NCI-H82 (cell line): ENCODE measurements at regions not wholly inside any gene's neighbourhood (a gene's known extent, or its start where the extent isn't known, plus 50 kb on each side); places are given as distances from the start of the nearest gene placed in this dataset.

Experiments
- DNase-seq: peaks from one replicate; lab custom pipeline; 2025; lab: John Stamatoyannopoulos, UW

DNA sequence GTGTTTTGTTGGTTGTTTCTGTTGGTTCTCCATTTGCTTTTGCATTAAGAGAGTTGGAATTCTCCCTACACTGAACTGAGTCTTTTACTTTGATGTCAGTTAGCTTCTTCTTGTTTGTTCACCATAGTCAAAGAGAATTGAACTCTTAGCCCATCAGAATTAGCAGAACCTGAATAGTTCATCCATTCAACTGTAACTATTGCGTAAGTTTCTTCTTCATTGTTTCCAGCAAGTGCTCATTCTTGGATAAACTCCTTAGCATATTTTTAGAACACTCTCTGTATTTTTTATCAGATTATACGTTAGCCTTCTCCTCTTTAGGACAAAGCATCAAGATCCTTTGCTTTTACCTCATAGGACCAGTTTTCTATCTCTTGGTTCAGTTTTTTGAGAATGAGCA, 128.4 kb upstream of the RAB11FIP2 start:
- DNase-seq: no peak

DNA sequence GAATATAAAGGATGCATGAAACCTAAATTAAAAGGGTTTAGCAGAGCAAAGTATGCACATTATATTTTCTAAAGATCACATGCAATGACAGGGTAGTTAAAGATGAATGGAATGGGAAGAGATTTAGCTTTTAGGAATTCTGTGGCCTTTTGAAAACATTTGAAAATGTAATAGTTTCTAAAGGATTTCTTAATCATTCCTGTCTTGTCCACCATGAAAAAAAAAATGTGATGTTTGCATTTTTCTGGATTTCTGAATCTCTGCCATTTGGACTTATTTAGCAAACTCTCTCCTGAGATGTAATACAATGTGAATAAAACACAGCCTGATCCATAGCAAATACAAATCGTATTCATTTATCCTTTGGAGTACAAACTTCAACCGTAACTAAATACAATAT, 126.6 kb upstream of the RAB11FIP2 start:
- no peak for DNase-seq

DNA sequence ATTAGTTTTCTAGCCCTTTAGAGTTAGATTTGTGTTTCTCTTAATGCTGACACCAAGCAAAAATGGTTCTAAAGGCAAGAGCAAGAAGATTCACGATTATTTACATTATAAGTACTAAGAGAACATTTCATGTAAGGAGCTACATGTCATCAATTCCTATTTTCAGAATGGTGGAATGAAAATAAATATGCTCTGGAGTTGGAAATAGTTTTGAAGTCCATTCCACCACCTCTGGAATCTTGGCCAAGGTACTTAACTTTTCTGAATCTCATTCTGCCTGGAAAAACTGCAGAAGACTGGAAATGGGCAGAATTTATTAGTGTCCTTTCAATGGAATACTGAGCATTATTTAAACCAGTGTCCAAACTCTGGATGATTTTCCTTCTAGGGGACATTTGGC, 125.1 kb upstream of the RAB11FIP2 start:
- no peak for DNase-seq

DNA sequence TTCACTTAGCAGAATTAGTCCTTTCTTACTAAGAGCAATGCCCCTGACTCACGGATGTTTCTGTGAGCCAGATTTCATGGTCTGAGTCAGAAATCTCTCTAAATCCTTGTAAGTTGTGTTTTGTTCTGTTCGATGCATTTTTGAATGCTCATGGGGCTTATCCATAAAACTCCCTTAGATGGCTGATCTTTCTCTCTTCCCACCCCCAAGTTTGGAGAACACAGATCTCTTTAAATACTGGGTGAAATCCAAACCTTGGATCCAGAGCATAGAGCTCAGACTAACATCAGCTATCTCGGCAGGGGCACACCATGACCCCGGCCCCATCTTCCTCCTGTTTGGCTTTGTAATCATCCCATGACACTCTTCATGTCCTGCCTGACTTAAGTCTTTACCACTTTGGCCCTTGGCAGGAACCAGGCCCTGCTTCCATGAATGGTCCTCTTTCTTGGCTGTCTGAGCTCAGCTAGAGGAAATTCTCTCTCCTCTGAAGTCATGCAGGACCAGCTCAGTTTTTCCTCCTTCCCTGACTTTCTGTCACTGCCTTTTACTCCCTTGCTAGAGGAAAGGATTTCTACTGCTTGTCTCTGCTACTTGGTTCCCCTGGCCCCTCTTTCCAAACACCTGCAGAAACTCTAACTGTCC, 120.4 kb upstream of the RAB11FIP2 start:
- no peak for DNase-seq

DNA sequence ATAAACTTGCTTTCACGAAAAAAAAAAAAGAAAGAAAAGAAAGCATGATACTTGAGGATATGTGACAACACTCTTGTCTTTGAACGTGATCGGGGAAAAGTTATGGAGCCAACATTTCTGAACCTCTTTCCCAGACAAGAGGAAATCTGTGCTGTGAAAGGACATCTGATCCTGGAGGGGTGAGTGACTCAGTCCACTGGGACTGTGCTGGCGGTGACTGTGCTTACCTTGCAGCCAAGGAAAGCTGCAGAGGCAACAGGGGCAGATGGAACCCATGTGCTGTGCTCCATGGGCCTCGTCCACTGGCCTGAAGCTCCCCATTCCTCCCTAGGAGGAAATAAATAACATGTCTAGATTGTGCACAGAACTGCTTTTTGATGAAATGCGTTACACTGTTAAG, 116.5 kb upstream of the RAB11FIP2 start:
- no peak for DNase-seq

DNA sequence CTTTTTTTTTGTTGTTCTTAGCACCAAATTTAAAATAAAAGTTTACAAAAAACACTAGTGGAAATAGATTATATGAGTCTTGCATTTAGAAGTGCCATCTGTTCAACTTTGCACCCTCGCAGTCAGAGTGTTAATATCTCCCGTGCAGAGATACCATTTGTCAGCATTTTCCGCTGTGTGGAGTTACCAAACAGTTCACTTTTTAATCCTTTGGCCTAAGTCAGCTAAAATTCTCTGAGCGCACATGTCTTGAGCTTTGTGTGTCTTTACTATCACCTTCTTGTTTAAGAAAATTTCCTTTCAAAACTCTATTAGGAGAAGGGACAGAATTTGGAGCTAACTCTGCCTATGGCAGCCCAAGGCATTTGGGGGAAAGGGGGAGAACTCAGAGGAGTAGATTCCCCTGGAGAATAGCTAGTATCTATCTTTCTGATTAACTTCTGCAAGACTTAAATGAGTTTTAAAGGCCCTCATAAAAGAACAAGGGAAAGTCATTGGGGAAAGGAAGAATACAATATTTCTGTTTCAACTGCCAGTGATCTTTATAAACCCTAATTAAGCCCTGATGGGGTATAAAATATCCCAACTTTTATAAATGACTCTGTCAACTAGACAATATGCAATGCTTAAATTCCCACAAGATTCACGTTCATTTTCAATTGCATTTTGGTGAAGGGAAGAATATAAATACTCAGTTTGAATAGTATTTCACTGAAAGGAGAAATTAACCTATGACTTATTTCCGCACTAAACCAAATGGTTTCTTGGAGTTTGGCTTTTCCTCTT, 114.9 kb upstream of the RAB11FIP2 start:
- DNase-seq: no peak

DNA sequence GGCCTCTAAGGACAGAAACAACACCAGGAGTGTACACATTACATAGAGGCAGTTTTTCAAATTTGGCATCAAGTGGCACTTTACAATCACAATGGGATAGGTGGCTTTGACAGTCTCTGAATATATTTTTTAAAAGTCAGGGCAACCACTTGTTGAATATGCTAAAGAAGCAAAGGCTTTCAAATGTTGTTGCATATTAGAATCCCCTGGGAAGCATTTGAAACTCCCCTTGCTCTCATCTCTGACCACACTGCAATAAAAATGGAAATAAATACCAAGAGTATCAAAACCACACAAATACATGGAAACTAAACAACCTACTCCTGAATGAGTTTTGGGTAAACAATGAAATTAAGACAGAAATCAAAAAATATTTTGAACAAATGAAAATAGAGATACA, 106.5 kb upstream of the RAB11FIP2 start:
- DNase-seq: no peak

DNA sequence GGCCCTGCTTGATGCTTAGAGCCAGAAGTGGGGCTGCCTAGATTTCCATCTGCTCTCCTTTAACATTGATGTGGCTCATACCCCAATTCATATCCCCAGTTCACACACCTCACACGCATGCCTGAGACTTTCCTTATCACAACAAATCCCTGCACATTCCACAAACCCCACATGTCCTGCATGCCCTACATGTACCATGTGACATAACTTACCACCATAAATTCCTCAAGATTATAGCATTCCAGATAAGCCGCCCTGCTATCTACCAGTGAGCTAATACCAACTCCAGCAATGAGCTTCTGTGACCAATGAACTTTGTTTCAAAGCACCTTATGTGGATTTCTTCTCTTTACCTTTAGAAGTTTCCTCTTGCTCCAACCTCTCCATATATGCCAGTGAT, 104.7 kb upstream of the RAB11FIP2 start:
- no peak for DNase-seq

DNA sequence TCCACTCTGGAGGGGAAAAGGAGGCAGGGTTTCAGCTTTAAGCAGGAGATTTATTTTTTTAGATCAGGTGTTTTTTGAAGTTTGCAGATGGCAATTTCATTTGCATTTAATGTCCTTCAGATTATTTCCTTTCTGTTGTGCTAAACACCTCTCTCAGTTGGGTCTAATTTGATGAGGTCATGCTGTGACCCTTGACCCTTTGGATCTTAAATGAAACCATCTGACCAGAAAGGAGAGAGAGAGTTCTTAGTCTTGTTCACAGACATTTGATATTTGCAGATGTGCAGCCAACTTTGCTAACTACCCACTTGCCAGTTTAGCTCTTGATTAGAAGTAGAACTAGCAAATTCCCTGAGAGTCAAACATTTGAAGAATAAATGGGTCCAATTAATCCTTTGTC, 101.5 kb upstream of the RAB11FIP2 start:
- no peak for DNase-seq

DNA sequence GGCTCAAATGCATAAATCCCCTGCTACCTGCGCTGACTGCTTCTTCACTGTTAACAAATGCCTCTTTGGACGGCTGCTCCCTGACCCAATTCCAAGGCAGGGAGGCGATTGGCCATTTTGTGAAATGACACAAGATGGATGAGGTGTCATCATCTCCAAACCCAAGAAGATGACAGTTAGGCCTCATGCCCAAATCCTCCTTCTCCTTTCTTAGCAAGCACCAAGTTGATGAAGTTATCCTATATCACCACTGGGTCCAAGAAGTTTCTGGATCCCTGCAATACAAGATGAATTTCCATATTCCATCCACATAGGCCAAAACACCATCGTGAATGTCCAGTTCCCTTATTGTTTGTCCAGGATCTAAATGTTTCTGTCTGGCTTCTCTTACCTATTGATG, 98.5 kb upstream of the RAB11FIP2 start:
- no peak for DNase-seq

DNA sequence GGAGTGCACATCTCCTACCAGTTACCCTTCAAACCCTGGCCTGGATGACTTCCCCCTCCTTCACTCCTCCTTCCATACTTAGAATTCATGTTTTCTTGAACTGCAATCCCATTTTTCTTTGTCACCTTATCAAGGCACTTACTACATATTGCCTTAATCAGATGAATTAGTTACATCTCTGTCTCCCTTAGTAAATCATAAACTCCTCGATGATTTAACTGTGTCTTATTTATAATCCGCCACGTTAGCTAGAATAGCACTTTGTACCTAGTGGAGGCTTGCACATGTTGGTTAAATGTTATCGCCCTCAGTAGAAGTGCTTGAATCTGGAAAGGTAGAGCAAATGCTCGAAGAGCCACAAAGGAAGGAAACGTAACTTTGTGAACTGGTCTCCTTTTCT, 94.7 kb upstream of the RAB11FIP2 start:
- DNase-seq: no peak

DNA sequence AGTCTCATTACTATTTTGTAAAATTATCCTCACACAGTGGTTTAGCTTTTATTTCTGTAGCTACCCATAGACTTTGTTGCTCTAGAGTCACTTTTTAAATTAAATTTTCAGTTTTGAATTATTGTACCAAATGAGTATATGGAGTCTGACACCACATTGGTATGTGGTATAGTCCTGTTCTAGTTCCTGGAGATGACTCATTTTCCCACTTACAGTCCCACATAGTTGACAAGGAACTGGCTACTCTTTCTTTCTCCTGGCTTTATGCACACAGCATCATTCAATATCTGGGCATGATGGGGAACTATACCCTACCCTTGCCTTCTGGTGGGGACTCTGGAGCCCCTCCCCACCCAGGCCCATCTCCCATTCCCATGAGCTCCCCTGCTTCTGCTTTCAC, 92.6 kb upstream of the RAB11FIP2 start:
- no peak for DNase-seq

DNA sequence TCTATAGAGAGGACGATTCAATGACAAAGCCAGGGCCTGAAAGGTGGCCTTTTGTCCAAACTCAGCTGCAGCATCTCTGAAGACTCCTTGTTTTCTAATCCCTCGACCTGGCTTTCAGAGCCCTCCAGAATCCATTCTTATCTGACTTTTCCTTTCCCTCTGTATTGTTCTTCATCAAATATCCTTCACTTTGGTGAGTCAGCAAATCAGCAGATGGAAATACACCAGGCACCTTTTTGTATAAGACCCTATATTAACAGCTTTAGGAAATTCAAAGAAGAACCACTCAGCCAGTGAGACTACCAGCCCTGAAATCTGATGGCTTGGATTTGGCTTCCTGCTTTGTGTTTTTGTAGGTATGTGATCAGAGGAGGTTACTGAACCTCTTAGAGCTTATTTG, 81.9 kb upstream of the RAB11FIP2 start:
- no peak for DNase-seq

DNA sequence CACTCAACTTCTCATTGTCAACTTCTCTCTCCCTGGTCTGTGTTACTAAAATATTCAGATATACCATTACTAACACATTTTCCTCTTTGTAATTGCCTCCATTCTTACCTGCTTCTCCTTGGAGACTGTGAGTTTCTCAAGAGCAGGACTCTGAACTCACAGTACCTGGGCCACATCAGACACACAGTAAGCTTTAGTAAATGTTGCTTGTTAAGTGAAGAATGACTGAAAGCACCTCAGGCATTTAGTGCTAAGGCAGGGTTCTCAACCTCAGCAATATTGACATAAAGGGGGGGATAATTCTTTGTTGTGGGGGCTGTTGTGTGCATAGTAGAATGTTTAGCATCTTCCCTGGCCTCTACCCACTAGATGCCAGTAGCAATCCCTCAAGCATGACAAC, 72.0 kb upstream of the RAB11FIP2 start:
- DNase-seq: no peak

DNA sequence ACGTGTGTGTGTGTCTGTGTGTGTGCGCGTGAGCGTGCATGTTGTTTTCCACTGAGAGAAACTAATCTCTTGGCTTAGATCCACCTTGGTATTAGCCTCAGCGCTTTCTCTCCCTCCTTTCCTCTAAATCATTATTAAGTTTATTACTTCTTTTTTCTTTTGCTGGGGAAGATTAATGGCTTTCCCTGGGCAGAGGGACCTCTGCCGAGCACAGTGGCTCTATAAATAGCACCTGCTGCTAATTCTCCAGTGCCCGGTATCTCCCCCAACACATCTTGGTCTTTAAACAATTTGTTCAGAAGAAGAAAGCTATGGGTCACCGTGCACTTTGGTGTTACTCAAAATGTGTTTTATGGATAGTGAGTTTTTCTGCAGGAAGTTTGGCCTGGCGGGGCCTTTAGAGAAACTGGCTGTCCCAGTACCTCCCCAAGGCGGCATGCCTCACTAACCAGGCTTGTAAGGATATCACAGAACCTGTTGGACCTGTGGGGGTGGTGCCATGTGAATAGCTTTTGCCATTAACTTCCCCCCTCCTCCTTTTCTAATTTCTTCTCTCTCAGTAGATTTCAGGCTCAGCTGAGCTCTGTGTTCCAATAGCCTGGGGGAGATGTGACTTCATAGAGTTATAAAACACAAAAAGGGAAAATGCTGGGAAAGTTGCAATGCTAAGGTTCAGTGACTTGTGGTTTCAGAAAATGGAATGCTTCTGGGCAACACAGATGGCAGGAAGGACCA, 70.1 kb upstream of the RAB11FIP2 start:
- DNase-seq: peak; percentile 77

DNA sequence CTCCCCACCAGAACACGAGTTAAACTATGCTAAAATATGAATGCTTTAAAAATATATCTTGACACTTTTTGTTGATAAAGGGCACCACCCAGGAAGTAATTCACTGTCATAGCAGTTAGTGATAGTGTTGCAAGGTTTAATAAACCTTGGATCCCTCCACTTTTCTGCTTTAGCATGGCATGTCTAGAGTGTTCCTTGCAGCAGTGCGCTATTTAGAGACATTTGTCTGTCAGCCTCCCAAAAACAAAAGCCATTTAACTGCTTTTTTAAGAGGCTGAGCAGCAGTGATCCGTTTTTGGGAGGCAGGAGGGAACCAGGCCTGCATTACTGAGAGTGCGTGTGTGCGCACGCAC, 69.6 kb upstream of the RAB11FIP2 start:
- no peak for DNase-seq

DNA sequence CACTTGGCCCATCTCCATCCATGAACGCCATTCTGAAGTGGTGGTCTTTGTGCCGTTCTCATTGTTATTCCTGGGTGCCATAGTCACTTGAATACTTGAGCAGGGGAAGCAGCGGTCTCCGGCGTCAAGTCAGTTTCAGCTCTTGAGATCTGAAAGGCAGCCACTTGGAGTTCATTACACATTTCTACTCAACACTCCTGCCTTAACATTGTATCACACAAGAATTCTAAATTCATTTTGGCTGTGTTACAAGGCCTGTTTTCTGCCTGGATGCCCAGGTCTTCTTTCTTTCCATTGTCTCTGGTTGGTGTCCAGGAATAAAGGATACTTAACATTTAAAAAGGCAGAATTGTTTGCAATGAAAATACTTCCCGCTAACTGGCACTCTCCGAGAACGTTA, 69.0 kb upstream of the RAB11FIP2 start:
- DNase-seq: no peak

DNA sequence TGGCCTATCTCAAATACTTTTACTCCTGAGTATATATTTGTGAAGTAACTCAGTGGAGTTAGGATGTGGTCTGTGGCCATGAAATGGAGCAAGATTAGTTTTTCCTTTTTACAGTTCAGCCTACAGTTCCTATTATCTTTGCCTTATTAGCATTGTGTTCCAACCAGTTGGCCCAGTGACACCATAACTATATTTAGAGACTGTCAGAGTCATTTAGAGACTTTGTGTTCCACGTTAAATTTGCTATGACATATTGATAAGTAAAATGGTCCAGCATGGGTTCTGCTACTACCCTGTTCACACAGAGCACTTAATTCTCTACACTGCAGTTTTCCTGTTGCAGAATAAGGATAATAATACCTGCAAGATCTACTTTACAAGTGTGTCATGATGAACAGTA, 68.3 kb upstream of the RAB11FIP2 start:
- no peak for DNase-seq

DNA sequence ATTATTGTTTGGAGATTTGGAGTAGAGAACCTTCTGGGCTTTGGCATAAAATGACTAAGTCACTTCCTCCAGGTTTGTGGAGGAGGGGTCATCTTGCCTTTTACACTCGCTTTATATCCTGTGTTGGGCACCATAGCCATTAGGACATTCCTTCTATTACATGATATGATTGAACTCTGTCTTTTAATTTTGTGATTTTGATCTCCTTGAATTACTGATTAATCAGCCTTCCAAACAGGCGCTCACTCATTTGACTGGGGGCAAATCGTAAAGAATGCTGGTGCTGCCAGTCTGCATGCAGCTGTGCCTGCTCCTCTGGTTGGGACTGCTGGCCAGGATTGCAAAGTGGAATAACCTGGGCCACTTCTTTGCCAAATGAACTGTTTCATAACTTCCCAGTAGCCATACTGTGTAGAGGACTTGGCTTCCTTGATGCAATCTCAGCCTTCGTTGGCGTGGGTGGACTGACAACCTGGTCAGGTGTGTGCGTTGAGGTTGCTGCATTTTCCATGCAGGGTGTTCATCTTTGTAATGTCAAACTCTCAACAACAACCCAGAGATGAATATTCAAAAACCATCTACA, 65.9 kb upstream of the RAB11FIP2 start:
- DNase-seq: no peak

DNA sequence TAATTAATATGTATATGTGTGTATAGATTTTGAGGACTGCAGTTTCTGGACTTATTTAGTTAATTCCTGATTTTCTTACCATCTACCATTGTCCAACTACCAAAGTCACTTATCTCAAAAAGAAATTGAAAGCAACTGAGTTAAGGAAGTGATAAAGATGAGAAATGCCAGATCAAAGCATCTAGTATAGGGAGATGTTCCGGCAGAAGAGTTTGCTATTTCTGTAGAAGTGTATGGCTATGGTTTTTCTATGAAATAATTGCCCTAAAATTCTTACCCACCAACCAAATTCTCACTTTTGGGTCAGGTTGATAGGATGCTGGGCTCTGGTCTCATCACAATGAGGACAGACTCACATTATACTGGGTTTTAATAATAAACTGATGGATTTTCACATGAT, 64.0 kb upstream of the RAB11FIP2 start:
- no peak for DNase-seq

DNA sequence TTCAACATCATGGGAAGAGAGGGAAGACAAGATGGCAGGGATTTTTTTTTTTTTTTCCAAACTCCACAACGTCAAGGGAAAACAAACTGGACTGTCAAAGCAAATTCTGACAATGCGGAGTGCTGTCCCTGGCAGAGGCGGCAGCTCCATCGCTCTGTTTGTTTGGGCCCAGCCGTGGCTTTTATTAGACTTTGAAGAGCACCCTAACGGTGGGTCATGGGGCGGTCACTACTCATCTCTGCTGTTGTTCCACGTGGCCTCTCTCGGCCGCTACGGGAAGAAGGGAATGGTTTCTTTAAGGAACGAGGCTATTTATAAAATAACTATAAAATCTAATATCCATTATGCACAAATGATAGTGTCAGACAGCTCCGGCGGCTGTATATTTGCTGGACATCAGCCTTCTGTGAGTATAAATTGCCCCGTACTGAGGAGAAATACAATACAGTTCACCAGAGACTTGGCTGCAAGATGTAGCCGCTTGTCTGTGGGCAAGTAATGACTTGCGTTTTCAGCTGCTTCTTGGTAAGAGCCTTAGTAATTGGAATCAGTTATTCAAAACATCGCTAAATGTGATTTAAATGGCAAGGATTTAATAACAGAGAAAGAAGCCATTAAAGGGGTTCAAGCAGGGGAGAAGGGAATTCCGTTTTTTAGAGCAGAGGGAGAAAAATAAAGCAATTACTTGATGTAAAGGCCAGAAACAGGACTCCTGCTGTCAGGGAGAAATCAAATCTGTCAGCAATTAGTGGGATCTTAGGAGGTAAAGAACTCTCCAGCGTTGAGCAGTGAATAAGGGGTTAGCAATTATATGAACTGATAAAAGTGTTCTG, 61.7 kb upstream of the RAB11FIP2 start:
- no peak for DNase-seq

DNA sequence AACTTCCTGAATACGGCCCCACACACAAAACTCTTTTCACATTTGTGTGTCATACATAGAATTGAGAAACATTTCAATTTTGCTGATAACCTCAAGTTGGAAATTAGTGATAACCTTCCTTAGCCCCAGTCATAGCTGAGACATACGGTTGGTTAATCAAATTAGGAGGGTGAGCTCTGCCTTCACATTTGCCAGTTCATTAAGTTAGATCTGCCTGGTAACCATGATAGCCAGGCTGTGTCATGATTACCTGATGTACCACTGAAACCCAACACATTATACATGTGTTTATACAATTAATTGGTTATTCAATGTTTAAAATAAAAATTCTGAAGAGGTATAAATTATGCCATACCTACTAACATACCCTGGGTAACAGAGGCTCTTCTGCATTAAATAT, 60.8 kb upstream of the RAB11FIP2 start:
- DNase-seq: no peak
